Endothelial cell of umbilical vein (primary cell): ENCODE measurements at regions not wholly inside any gene's neighbourhood (a gene's known extent, or its start where the extent isn't known, plus 50 kb on each side); places are given as distances from the start of the nearest gene placed in this dataset.

Source experiments
- BruUV-seq: library from RNA; stranded (reverse); fragments of 400-500 nt; replicated peaks from 2 replicates; lab custom pipeline; 2021; lab: Mats Ljungman, UMichigan
- CTCF ChIA-PET: fragments of 300-600, 350-600 bp; sonication (Branson Sonifier 250); formaldehyde crosslinking; loops from one replicate; lab custom pipeline; 2021; ENCODE audit warnings: antibody characterized with exemption, inconsistent platforms; lab: Charles Lee
- POLR2A ChIA-PET: fragments of 300-600, 350-600 bp; sonication (Branson Sonifier 250); formaldehyde crosslinking; loops from one replicate; lab custom pipeline; 2021; ENCODE audit warnings: antibody characterized with exemption, inconsistent platforms; lab: Charles Lee
- DNase-seq: peaks from one replicate; pipeline ENCODE4 v3.0.0-alpha.2; 2011; ENCODE audit warnings: low read depth, low spot score
- FAIRE-seq: peaks from 2 replicates; lab custom pipeline; 2011; peaks lifted over from hg19 to GRCh38; lab: Jason Lieb, UNC
- H2AFZ ChIP-seq: 2 replicates; pipeline ENCODE4 v1.6.0; 2012; ENCODE audit warnings: low read depth, low read length, control low read depth, inconsistent platforms
- H3K27ac ChIP-seq: 2 replicates; pipeline ENCODE4 v1.5.1; 2011; ENCODE audit warnings: low read depth, mild to moderate bottlenecking, control low read depth, low read length, moderate library complexity; ENCODE audit not compliant: insufficient read depth
- H3K27me3 ChIP-seq, 2 experiments: 2 replicates each; pipeline versions ENCODE4 v1.6.0 to v1.6.1; 2011; ENCODE audit warnings: low read length in 2 of 2, mixed read lengths in 1 of 2; ENCODE audit not compliant: control insufficient read depth in 2 of 2, insufficient read depth in 2 of 2
- H3K36me3 ChIP-seq, 2 experiments: 2 replicates in 1 of 2; 3 replicates in 1 of 2; pipeline ENCODE4 v1.5.1; 2011; ENCODE audit warnings: low read length in 2 of 2, mild to moderate bottlenecking in 1 of 2, moderate library complexity in 1 of 2; ENCODE audit not compliant: control insufficient read depth in 2 of 2, insufficient read depth in 2 of 2; ENCODE audit errors: extremely low read depth in 1 of 2
- H3K4me1 ChIP-seq: 3 replicates; pipeline ENCODE4 v1.5.1; 2011; ENCODE audit warnings: mild to moderate bottlenecking, low read length; ENCODE audit not compliant: control insufficient read depth, insufficient read depth; ENCODE audit errors: extremely low read depth
- H3K4me2 ChIP-seq: 2 replicates; pipeline ENCODE4 v1.6.1; 2011; ENCODE audit warnings: low read length, control low read depth, mixed read lengths; ENCODE audit not compliant: insufficient read depth
- H3K4me3 ChIP-seq, 3 experiments: fragments of 200-600 bp in 1 of 3; sonication (generic), shearing (Covaris generic) in 1 of 3; replicated peaks in 1 of 3; 2 replicates each; pipeline ENCODE4 v1.5.1; 2011 to 2016; ENCODE audit warnings: control low read depth in 3 of 3, low read length in 3 of 3, mild to moderate bottlenecking in 2 of 3, inconsistent platforms in 1 of 3, low read depth in 1 of 3, moderate library complexity in 1 of 3; ENCODE audit not compliant: insufficient read depth in 1 of 3
- H3K79me2 ChIP-seq: 2 replicates; pipeline ENCODE4 v1.6.0; 2012; ENCODE audit warnings: low read length, inconsistent platforms; ENCODE audit not compliant: control insufficient read depth, insufficient read depth
- H3K9ac ChIP-seq: replicated peaks from 2 replicates; pipeline ENCODE3; 2011; ENCODE audit warnings: low read length, control low read depth; ENCODE audit not compliant: insufficient read depth; ENCODE audit errors: extremely low read depth
- H3K9me1 ChIP-seq: replicated peaks from 3 replicates; pipeline ENCODE4 v1.6.0; 2011; ENCODE audit warnings: mild to moderate bottlenecking, low read length; ENCODE audit not compliant: control insufficient read depth, insufficient read depth; ENCODE audit errors: extremely low read depth
- H3K9me3 ChIP-seq: replicated peaks from 2 replicates; pipeline ENCODE4 v1.5.1; 2012; ENCODE audit warnings: low read length, inconsistent platforms; ENCODE audit not compliant: control insufficient read depth, insufficient read depth
- H4K20me1 ChIP-seq: replicated peaks from 2 replicates; pipeline ENCODE3; 2011; ENCODE audit warnings: mild to moderate bottlenecking, low read length; ENCODE audit not compliant: control insufficient read depth, insufficient read depth; ENCODE audit errors: extremely low read depth
- CTCF ChIP-seq, 2 donors: IDR thresholded peaks; 1 replicate in 1 of 2; 2 replicates in 1 of 2; pipeline ENCODE4 v1.5.1; 2011; ENCODE audit warnings: low read length in 2 of 2, mild to moderate bottlenecking in 2 of 2, moderate library complexity in 2 of 2, control low read depth in 1 of 2, inconsistent platforms in 1 of 2, low read depth in 1 of 2; ENCODE audit not compliant: insufficient read depth in 1 of 2; ENCODE audit errors: extremely low read depth in 1 of 2
- EZH2 ChIP-seq: IDR thresholded peaks from 2 replicates; pipeline ENCODE4 v1.6.1; 2012; ENCODE audit warnings: borderline replicate concordance, low read depth, mild to moderate bottlenecking, moderate library complexity, low read length, inconsistent platforms; ENCODE audit not compliant: severe bottlenecking
- FOS ChIP-seq: IDR thresholded peaks from 2 replicates; pipeline ENCODE4 v1.6.1; 2011; ENCODE audit warnings: mild to moderate bottlenecking, low read length, moderate library complexity, borderline replicate concordance; ENCODE audit not compliant: insufficient read depth
- GATA2 ChIP-seq: IDR thresholded peaks from 2 replicates; pipeline ENCODE4 v1.7.0; 2011; ENCODE audit warnings: low read depth, mild to moderate bottlenecking, moderate library complexity, mixed read lengths, low read length; ENCODE audit not compliant: insufficient read length, insufficient read depth
- JUN ChIP-seq: IDR thresholded peaks from 2 replicates; pipeline ENCODE4 v1.6.1; 2011; ENCODE audit warnings: borderline replicate concordance, low read depth; ENCODE audit not compliant: insufficient read length, insufficient read depth
- MAX ChIP-seq: IDR thresholded peaks from 2 replicates; pipeline ENCODE4 v1.6.1; 2011; ENCODE audit not compliant: insufficient read depth, insufficient read length
- MYC ChIP-seq: IDR thresholded peaks from one replicate; pipeline ENCODE4 v1.6.1; 2011; ENCODE audit warnings: mild to moderate bottlenecking, low read depth, low read length
- POLR2A ChIP-seq: IDR thresholded peaks from 2 replicates; pipeline ENCODE4 v1.6.1; 2012; ENCODE audit warnings: low read depth, mild to moderate bottlenecking, control low read depth, low read length
- POLR2AphosphoS5 ChIP-seq: IDR thresholded peaks from 2 replicates; pipeline ENCODE4 v1.6.1; 2012; ENCODE audit warnings: low read depth, mild to moderate bottlenecking, control low read depth, low read length, moderate library complexity; ENCODE audit not compliant: insufficient read depth
- dilution Hi-C: fragments of 300-500 bp; cut with MboI; formaldehyde crosslinking; loops from one replicate; pipeline ENCODE4 v1.15.0; 2019; ENCODE audit warnings: low sequenced_read_pairs; ENCODE audit not compliant: extremely low pct_ligation_motif_present
- intact Hi-C: fragments of 100-400 bp; cut with micrococcal nuclease; formaldehyde crosslinking; loops from one replicate; pipeline ENCODE4 v1.10.0; 2022

- BruUV-seq: no TSS peak
- FAIRE-seq: no peak
These were observed 120.8 kb upstream of the MEIS2 start for GRCh38 chr15:37220949-37221670.

More at GRCh38 chr15:37220949-37221670, 120.8 kb upstream of the MEIS2 start:
- no peaks in the 10 kb centered on the region for H3K9me3 ChIP-seq
- intact Hi-C loops (no loop called here), dilution Hi-C loops (no loop called here)
- no peak overlapping the region for H2AFZ ChIP-seq
- no peaks in the 10 kb centered on the region for H3K36me3 ChIP-seq
- no peak for TF ChIP-seq MAX
- no peak for TF ChIP-seq EZH2
- no peak for TF ChIP-seq MYC
- no peak for TF ChIP-seq JUN
- no peak for TF ChIP-seq CTCF (IDR thresholded peaks at IDR 0.05; ENCODE audit: extremely low read depth in 1 of 2, insufficient read depth in 1 of 2, low read depth in 1 of 2, low read length in 2 of 2)
- TF ChIP-seq FOS: no peak
- no peak for TF ChIP-seq POLR2A
- no peak for TF ChIP-seq GATA2
- no peak for TF ChIP-seq POLR2AphosphoS5
- no peaks in the 10 kb centered on the region for H3K79me2 ChIP-seq
- H3K27me3 ChIP-seq: no peaks in the 10 kb centered on the region
- POLR2A ChIA-PET: no interaction called here
- no peaks in the 10 kb centered on the region for H4K20me1 ChIP-seq
- CTCF ChIA-PET: no interaction called here
- H3K9ac ChIP-seq: no peak overlapping the region
- no peaks in the 10 kb centered on the region for H3K4me1 ChIP-seq
- no peak overlapping the region for H3K27ac ChIP-seq
- H3K4me2 ChIP-seq: no peak overlapping the region
- no peaks in the 10 kb centered on the region for H3K9me1 ChIP-seq
- DNase-seq: no peak
- no peak overlapping the region for H3K4me3 ChIP-seq
